ENCODE measurements at regions not wholly inside any gene's neighbourhood (a gene's known extent, or its start where the extent isn't known, plus 50 kb on each side); places are given as distances from the start of the nearest gene placed in this dataset.

- no peak for TF ChIP-seq EZH2 (IDR thresholded peaks at IDR 0.05)
- TF ChIP-seq POLR2AphosphoS5 (IDR thresholded peaks at IDR 0.05; ENCODE audit: borderline replicate concordance, low read depth, low read length), result no peak
These were observed 342.7 kb downstream of the DIRAS2 start for GRCh38 chr9:90299968-90300367.
